Hematopoietic multipotent progenitor cell (in vitro differentiated cells): ENCODE measurements at regions not wholly inside any gene's neighbourhood (a gene's known extent, or its start where the extent isn't known, plus 50 kb on each side); places are given as distances from the start of the nearest gene placed in this dataset.

ENCODE experiments used
- DNase-seq, 3 donors: peaks; one replicate each; pipeline ENCODE4 v3.0.0-alpha.2; 2011 to 2015; ENCODE audit warnings: low read depth in 2 of 3, low spot score in 2 of 3

- no peak for DNase-seq
Measured at GRCh38 chr5:56564541-56565282, 250.6 kb upstream of the MAP3K1 start.

GRCh38 chr5:56561455-56561854 lies 253.9 kb upstream of the MAP3K1 start:
- DNase-seq = no peak

GRCh38 chr5:56558131-56558745 lies 257.1 kb upstream of the MAP3K1 start:
- no peak for DNase-seq

GRCh38 chr5:56557198-56557597 lies 258.2 kb upstream of the MAP3K1 start:
- DNase-seq = no peak

- DNase-seq = no peak
Measured at GRCh38 chr5:56552612-56553268, 262.6 kb upstream of the MAP3K1 start.

GRCh38 chr5:56550227-56550626 lies 265.1 kb upstream of the MAP3K1 start:
- no peak for DNase-seq

GRCh38 chr5:56549096-56549886 lies 266.1 kb upstream of the MAP3K1 start:
- no peak for DNase-seq

- DNase-seq = no peak
Measured at GRCh38 chr5:56545016-56545415, 270.3 kb upstream of the MAP3K1 start.

- no peak for DNase-seq
Measured at GRCh38 chr5:56543441-56544388, 271.6 kb upstream of the MAP3K1 start.

GRCh38 chr5:56540266-56540665 lies 275.1 kb upstream of the MAP3K1 start:
- DNase-seq = no peak

GRCh38 chr5:56538580-56538979 lies 276.8 kb upstream of the MAP3K1 start:
- no peak for DNase-seq

- DNase-seq = no peak
Measured at GRCh38 chr5:56535347-56535746, 280.0 kb upstream of the MAP3K1 start.

GRCh38 chr5:56534102-56534829 lies 281.1 kb upstream of the MAP3K1 start:
- no peak for DNase-seq

GRCh38 chr5:56532466-56532865 lies 282.9 kb upstream of the MAP3K1 start:
- no peak for DNase-seq

- DNase-seq = no peak
Measured at GRCh38 chr5:56530626-56531138, 284.7 kb upstream of the MAP3K1 start.

- no peak for DNase-seq
Measured at GRCh38 chr5:56529666-56530430, 285.5 kb upstream of the MAP3K1 start.

- no peak for DNase-seq
Measured at GRCh38 chr5:56527174-56527573, 288.2 kb upstream of the MAP3K1 start.

- no peak for DNase-seq
Measured at GRCh38 chr5:56525113-56525512, 290.2 kb upstream of the MAP3K1 start.
